GM19351 (cell line): ENCODE measurements at regions not wholly inside any gene's neighbourhood (a gene's known extent, or its start where the extent isn't known, plus 50 kb on each side); places are given as distances from the start of the nearest gene placed in this dataset.

Source experiments
- ATAC-seq: cut with Tn5 transposase; IDR thresholded peaks from one replicate; pipeline ENCODE4 v1.9.1; 2021; ENCODE audit warnings: mild to moderate bottlenecking, moderate library complexity; ENCODE audit not compliant: unreplicated experiment

- no peak for ATAC-seq
These were observed 132.2 kb downstream of the FOXL1 start for GRCh38 chr16:86710602-86710950.

- ATAC-seq = no peak
These were observed 134.0 kb downstream of the FOXL1 start for GRCh38 chr16:86712158-86713009.

GRCh38 chr16:86713021-86713631 is 134.8 kb downstream of the FOXL1 start:
- no peak for ATAC-seq

GRCh38 chr16:86714166-86714565 is 135.8 kb downstream of the FOXL1 start:
- no peak for ATAC-seq

GRCh38 chr16:86716649-86717048 is 138.3 kb downstream of the FOXL1 start:
- ATAC-seq = no peak

GRCh38 chr16:86718118-86718517 is 139.8 kb downstream of the FOXL1 start:
- ATAC-seq = no peak

- no peak for ATAC-seq
These were observed 144.6 kb downstream of the FOXL1 start for GRCh38 chr16:86722970-86723369.

GRCh38 chr16:86723689-86724088 is 145.3 kb downstream of the FOXL1 start:
- ATAC-seq = no peak

GRCh38 chr16:86725401-86725800 is 147.1 kb downstream of the FOXL1 start:
- no peak for ATAC-seq

GRCh38 chr16:86726340-86726739 is 148.0 kb downstream of the FOXL1 start:
- no peak for ATAC-seq

- ATAC-seq = no peak
These were observed 148.8 kb downstream of the FOXL1 start for GRCh38 chr16:86727131-86727530.

- no peak for ATAC-seq
These were observed 149.3 kb downstream of the FOXL1 start for GRCh38 chr16:86727632-86728031.

- ATAC-seq = no peak
These were observed 151.3 kb downstream of the FOXL1 start for GRCh38 chr16:86729686-86730085.

GRCh38 chr16:86730086-86730485 is 151.7 kb downstream of the FOXL1 start:
- no peak for ATAC-seq

- no peak for ATAC-seq
These were observed 152.2 kb downstream of the FOXL1 start for GRCh38 chr16:86730597-86730996.

GRCh38 chr16:86732621-86733295 is 154.4 kb downstream of the FOXL1 start:
- no peak for ATAC-seq

GRCh38 chr16:86733546-86734254 is 155.4 kb downstream of the FOXL1 start:
- ATAC-seq = no peak

GRCh38 chr16:86734543-86735460 is 156.5 kb downstream of the FOXL1 start:
- no peak for ATAC-seq

- no peak for ATAC-seq
These were observed 157.4 kb downstream of the FOXL1 start for GRCh38 chr16:86735727-86736126.

- ATAC-seq = no peak
These were observed 158.2 kb downstream of the FOXL1 start for GRCh38 chr16:86736502-86736901.
